ENCODE measurements at regions not wholly inside any gene's neighbourhood (a gene's known extent, or its start where the extent isn't known, plus 50 kb on each side); places are given as distances from the start of the nearest gene placed in this dataset.

GRCh38 chr10:57723305-57723704 is 544.4 kb downstream of the IPMK start:
- TF ChIP-seq CTCF (conservative IDR thresholded peaks at IDR 0.05; ENCODE audit: low read length) (no peak), EZH2phosphoT487 (IDR thresholded peaks at IDR 0.05; ENCODE audit: borderline replicate concordance, low read depth, low read length) (no peak)
